WTC11 (cell line): ENCODE measurements at regions not wholly inside any gene's neighbourhood (a gene's known extent, or its start where the extent isn't known, plus 50 kb on each side); places are given as distances from the start of the nearest gene placed in this dataset.

Source experiments
- CREM ChIP-seq: sonication (generic); formaldehyde crosslinking; IDR thresholded peaks from 2 replicates; pipeline ENCODE4 v1.8.1; 2022; ENCODE audit warnings: mild to moderate bottlenecking, missing genetic modification reagents, moderate library complexity
- KAT7 ChIP-seq: sonication (generic); formaldehyde crosslinking; IDR thresholded peaks from 2 replicates; pipeline ENCODE4 v1.8.1; 2023; ENCODE audit warnings: missing genetic modification reagents, mild to moderate bottlenecking, borderline replicate concordance
- NFE2L1 ChIP-seq: sonication (generic); formaldehyde crosslinking; IDR thresholded peaks from 2 replicates; pipeline ENCODE4 v1.8.1; 2023; ENCODE audit warnings: missing genetic modification reagents
- SMAD3 ChIP-seq: sonication (generic); formaldehyde crosslinking; IDR thresholded peaks from 2 replicates; pipeline ENCODE4 v1.8.0; 2022; ENCODE audit warnings: missing genetic modification reagents, mild to moderate bottlenecking, borderline replicate concordance
- TCF7 ChIP-seq: sonication (generic); formaldehyde crosslinking; IDR thresholded peaks from 2 replicates; pipeline ENCODE4 v1.8.0; 2022; ENCODE audit warnings: mild to moderate bottlenecking, low read depth, missing genetic modification reagents, moderate library complexity
- ZNF671 ChIP-seq: fragments of 250-450 bp; sonication (Bioruptor Pico); IDR thresholded peaks from 2 replicates; pipeline ENCODE4 v1.8.0; 2021; ENCODE audit warnings: mild to moderate bottlenecking
- TF ChIP-seq, protein P1 (sequence below): fragments of 200-600 bp; IDR thresholded peaks from 2 replicates; pipeline ENCODE4 v1.8.0; 2022; ENCODE audit warnings: antibody characterized with exemption
- TF ChIP-seq, protein P2 (sequence below): sonication (generic); formaldehyde crosslinking; IDR thresholded peaks from 2 replicates; pipeline ENCODE4 v1.8.1; 2022; ENCODE audit warnings: missing genetic modification reagents, borderline replicate concordance

DNA sequence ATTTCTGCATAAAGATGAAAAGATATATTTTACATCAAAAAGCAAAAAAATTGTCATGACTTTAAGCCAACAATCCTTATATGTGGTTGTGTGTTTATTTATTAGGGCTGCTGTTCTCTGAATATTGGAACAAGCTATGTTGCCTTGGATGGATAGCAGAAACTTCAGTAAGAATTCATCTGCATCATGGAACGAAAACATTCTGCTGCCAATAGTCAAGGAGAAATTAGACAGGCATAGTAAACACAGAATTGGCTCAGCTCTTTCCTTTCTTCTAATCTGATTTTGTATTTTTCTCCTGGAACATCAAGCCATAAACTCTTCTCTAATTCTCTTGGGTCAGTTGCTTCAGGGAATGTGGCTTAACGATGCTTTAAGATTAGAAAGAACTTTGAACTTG is 1257.0 kb downstream of the NLGN4X start:
- TF ChIP-seq, protein P1, sequence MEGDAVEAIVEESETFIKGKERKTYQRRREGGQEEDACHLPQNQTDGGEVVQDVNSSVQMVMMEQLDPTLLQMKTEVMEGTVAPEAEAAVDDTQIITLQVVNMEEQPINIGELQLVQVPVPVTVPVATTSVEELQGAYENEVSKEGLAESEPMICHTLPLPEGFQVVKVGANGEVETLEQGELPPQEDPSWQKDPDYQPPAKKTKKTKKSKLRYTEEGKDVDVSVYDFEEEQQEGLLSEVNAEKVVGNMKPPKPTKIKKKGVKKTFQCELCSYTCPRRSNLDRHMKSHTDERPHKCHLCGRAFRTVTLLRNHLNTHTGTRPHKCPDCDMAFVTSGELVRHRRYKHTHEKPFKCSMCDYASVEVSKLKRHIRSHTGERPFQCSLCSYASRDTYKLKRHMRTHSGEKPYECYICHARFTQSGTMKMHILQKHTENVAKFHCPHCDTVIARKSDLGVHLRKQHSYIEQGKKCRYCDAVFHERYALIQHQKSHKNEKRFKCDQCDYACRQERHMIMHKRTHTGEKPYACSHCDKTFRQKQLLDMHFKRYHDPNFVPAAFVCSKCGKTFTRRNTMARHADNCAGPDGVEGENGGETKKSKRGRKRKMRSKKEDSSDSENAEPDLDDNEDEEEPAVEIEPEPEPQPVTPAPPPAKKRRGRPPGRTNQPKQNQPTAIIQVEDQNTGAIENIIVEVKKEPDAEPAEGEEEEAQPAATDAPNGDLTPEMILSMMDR, result no peak
- TF ChIP-seq TCF7 (CRISPR knock-in tag), result no peak
- TF ChIP-seq, protein P2, sequence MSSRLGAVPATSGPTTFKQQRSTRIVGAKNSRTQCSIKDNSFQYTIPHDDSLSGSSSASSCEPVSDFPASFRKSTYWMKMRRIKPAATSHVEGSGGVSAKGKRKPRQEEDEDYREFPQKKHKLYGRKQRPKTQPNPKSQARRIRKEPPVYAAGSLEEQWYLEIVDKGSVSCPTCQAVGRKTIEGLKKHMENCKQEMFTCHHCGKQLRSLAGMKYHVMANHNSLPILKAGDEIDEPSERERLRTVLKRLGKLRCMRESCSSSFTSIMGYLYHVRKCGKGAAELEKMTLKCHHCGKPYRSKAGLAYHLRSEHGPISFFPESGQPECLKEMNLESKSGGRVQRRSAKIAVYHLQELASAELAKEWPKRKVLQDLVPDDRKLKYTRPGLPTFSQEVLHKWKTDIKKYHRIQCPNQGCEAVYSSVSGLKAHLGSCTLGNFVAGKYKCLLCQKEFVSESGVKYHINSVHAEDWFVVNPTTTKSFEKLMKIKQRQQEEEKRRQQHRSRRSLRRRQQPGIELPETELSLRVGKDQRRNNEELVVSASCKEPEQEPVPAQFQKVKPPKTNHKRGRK, result no peak
- no peak for TF ChIP-seq NFE2L1 (CRISPR knock-in tag)
- no peak for TF ChIP-seq SMAD3 (CRISPR knock-in tag)
- no peak for TF ChIP-seq ZNF671 (CRISPR knock-in tag)
- TF ChIP-seq KAT7 (CRISPR knock-in tag), result no peak
- no peak for TF ChIP-seq CREM
